Suprapubic skin (tissue), 4 donors: ENCODE measurements at regions not wholly inside any gene's neighbourhood (a gene's known extent, or its start where the extent isn't known, plus 50 kb on each side); places are given as distances from the start of the nearest gene placed in this dataset.

ENCODE experiments used
- CTCF ChIP-seq, 2 donors: fragments of 200-600 bp in 1 of 2; fragments of 450-650 bp in 1 of 2; sonication (generic) in 1 of 2; IDR thresholded peaks; one replicate each; pipeline ENCODE4 v1.5.1; 2016 to 2019; ENCODE audit warnings: antibody characterized with exemption in 2 of 2, mild to moderate bottlenecking in 1 of 2, moderate library complexity in 1 of 2
- POLR2A ChIP-seq, 2 donors: fragments of 450-650 bp; IDR thresholded peaks; one replicate each; pipeline ENCODE4 v1.6.1; 2017; ENCODE audit warnings: antibody characterized with exemption in 2 of 2, mild to moderate bottlenecking in 2 of 2, moderate library complexity in 2 of 2
- POLR2AphosphoS5 ChIP-seq, 3 donors: sonication (generic); formaldehyde crosslinking; IDR thresholded peaks; one replicate each; pipeline ENCODE4 v1.6.1; 2017; ENCODE audit warnings: antibody characterized with exemption in 3 of 3

GRCh38 chr2:78457269-78457668, 568.2 kb upstream of the REG3G start:
- no peak for TF ChIP-seq POLR2A (IDR thresholded peaks at IDR 0.05)
- TF ChIP-seq CTCF (IDR thresholded peaks at IDR 0.05): no peak
- TF ChIP-seq POLR2AphosphoS5 (IDR thresholded peaks at IDR 0.05): no peak
